ENCODE measurements at regions not wholly inside any gene's neighbourhood (a gene's known extent, or its start where the extent isn't known, plus 50 kb on each side); places are given as distances from the start of the nearest gene placed in this dataset.
"Not testable (repeated sequence)": the region's sequence is repeated elsewhere in the genome, so short reads cannot be mapped to it uniquely, and the experiment has no call there.

DNA sequence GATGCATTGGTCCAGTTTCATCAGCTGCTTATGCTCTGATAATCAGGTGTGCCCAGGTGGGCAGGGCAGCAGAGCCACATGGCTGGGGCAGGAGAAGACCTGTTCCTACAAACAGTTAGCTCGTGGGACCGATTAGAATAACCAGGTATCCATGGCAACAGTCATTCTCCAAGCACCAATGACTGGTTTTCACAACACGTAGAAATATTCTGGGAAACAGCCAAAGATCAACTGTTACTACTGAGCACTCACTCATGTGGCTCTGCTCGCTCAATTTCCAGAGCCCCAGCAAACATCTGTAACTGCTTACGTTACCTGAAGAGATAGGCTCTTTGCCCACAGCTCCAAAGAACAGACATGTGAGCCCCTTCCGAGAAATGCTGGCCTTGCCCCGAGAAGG, 302.0 kb downstream of the AGTPBP1 start:
- no peaks in the 10 kb centered on the region for H3K9me3 Mint-ChIP-seq
- H3K4me1 Mint-ChIP-seq (ENCODE audit: low read depth) = no peaks in the 10 kb centered on the region

DNA sequence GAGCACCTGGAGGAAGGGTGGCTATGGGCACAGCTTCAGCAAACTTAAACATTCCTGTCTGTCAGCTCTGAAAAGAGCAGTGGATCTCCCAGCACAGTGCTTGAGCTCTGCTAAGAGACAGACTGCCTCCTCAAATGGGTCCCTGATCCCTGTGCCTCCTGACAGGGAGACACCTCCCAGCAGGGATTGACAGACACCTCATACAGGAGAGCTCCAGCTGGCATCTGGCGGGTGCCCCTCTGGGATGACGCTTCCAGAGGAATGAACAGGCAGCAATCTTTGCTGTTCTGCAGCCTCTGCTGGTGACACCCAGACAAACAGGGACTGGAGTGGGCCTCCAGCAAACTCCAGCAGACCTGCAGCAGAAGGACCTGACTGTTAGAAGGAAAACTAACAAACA, 307.8 kb downstream of the AGTPBP1 start:
- not testable (repeated sequence) for H3K9me3 Mint-ChIP-seq; H3K36me3 Mint-ChIP-seq (ENCODE audit: low read depth); H3K27ac Mint-ChIP-seq; H3K4me3 Mint-ChIP-seq; H3K4me1 Mint-ChIP-seq (ENCODE audit: low read depth)
- H3K27me3 Mint-ChIP-seq = peaks cover 16% of the 10 kb centered on the region

More for the DNA sequence above, 302.0 kb downstream of the AGTPBP1 start:
- no peak overlapping the region for H3K4me3 Mint-ChIP-seq
- peaks cover 6% of the 10 kb centered on the region for H3K27me3 Mint-ChIP-seq
- H3K27ac Mint-ChIP-seq = no peak overlapping the region
- H3K36me3 Mint-ChIP-seq (ENCODE audit: low read depth) = no peaks in the 10 kb centered on the region

DNA sequence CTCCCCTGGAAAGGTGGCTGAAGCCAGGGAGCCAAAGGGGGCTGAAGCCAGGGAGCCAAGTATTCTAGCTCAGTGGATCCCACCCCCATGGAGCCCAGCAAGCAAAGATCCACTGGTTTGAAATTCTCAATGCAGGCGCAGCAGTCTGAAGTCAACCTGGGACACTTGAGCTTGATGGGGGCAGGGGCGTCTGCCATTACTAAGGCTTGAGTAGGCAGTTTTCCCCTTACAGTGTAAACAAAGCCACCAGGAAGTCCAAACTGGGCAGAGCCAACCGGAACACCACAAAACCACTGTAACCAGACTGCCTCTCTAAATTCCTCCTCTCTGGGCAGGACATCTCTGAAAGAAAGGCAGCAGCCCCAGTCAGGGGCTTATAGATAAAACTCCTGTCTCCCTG, 308.2 kb downstream of the AGTPBP1 start:
- not testable (repeated sequence) for H3K4me1 Mint-ChIP-seq (ENCODE audit: low read depth); H3K27ac Mint-ChIP-seq; H3K36me3 Mint-ChIP-seq (ENCODE audit: low read depth); H3K9me3 Mint-ChIP-seq; H3K4me3 Mint-ChIP-seq
- peaks cover 18% of the 10 kb centered on the region for H3K27me3 Mint-ChIP-seq

DNA sequence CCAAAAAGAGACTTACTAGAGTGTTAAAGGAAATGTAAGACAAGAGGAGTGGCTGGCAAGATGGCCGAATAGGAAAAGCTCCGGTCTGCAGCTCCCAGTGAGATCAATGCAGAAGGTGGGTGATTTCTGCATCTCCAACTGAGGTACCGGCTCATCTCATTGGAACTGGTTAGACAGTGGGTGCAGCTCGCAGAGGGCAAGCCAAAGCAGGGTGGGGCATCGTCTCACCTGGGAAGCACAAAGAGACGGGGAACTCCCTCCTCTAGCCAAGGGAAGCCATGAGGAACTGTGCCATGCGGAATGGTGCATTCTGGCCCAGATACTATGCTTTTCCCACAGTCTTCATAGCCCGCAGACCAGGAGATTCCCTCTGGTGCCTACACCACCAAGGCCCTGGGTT, 308.7 kb downstream of the AGTPBP1 start:
- no peaks in the 10 kb centered on the region for H3K9me3 Mint-ChIP-seq

DNA sequence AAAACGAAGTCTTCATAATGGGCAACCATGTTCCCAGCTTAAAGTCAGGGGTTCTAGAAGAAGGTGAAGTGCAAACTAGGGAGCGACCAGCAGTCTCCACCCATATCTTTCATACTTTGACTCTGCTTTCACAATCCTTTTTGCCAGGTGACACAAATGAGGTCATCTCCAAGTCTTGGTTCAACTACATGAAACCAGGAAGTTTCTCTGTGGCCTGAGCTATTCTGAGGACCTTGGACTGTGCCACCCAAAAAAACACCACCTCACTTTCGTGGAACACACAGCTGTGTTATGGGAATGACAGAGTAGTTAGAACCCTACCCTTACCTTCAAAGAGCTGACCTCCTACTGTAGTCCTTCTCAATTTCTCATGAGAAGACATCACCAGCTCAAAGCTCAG, 309.2 kb downstream of the AGTPBP1 start:
- no peaks in the 10 kb centered on the region for H3K4me1 Mint-ChIP-seq (ENCODE audit: low read depth)
- peaks cover 20% of the 10 kb centered on the region for H3K27me3 Mint-ChIP-seq
- H3K36me3 Mint-ChIP-seq (ENCODE audit: low read depth) = no peaks in the 10 kb centered on the region
- no peaks in the 10 kb centered on the region for H3K9me3 Mint-ChIP-seq
- H3K27ac Mint-ChIP-seq = no peak overlapping the region
- H3K4me3 Mint-ChIP-seq = no peak overlapping the region

More for the DNA sequence above, 308.7 kb downstream of the AGTPBP1 start:
- no peaks in the 10 kb centered on the region for H3K36me3 Mint-ChIP-seq (ENCODE audit: low read depth)
- H3K27me3 Mint-ChIP-seq = peaks cover 20% of the 10 kb centered on the region
- no peak overlapping the region for H3K4me3 Mint-ChIP-seq
- H3K27ac Mint-ChIP-seq = no peak overlapping the region
- no peaks in the 10 kb centered on the region for H3K4me1 Mint-ChIP-seq (ENCODE audit: low read depth)

DNA sequence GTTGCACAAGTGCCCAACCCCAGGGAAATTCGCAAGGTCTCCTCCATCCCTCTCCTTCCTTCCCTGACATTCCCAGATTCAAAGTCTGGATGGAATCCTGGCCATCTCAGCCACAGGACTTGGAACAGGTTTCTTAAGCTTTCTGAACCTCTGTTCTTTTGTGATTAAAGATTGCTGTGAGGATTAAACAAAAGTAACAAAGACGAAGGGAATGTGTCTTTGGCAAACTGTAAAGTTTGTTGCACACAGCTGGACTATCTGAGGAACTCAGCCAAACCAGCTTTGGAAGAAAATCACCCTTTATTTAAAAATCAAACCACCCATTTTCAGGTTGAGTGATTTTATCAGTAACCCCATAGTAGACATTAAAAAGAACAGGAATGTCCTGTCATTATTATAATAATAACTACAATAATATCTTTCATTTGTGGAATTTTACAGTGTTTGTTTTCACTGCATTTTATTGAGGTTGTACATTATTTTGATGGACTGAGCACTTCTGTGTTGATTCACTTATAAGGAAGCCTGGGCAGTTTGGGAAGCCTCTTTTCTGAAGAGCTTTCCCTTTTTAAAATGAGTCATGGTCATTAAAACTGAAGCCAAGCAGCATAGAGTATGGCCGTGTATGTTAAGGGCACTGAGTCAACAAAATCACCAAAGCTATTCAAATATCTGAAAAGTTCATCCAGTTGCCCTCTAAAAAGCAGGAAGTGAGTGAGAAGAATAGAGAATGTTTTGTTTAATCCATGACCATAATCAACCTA, 310.2 kb downstream of the AGTPBP1 start:
- Mint-ChIP-seq H3K4me3 (no peak overlapping the region), H3K27ac (no peak overlapping the region), H3K9me3 (no peaks in the 10 kb centered on the region), H3K27me3 (peaks cover 26% of the 10 kb centered on the region), H3K36me3 (ENCODE audit: low read depth) (no peaks in the 10 kb centered on the region), H3K4me1 (ENCODE audit: low read depth) (no peaks in the 10 kb centered on the region)

DNA sequence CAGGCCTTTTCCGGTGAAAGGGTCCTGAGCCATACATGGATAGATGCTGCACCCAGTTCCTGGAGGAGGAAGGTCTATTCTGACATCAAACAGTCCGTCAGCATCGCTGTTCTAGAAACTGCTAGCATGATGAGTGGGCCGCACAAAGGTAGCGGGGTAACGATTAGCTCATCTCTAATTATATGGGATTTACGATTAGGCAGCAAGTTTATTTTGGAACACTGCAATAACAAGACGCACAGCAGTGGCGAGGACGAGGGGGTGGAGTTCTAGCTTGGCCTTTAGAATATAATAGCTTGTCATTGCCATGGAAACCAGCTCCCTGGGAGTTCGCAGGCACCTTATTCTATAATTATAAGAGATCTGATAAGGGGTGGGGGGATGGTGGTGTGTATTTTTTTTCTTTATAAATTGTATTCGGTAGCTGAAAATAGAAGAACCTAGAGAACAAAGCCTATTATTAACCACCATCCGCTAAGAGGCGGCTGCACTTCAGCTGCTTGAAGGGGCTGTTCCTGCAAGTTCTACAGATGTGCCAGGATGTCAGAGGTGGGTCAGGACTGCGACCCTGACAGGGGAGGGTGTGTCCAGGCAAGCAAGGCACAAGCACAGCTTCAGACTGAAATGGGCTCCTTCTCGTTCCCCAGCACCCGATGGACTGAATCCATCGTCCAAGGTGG, 311.0 kb downstream of the AGTPBP1 start:
- Mint-ChIP-seq H3K9me3 (no peaks in the 10 kb centered on the region), H3K27me3 (peaks cover 30% of the 10 kb centered on the region), H3K4me3 (no peak overlapping the region), H3K27ac (no peak overlapping the region), H3K4me1 (ENCODE audit: low read depth) (no peaks in the 10 kb centered on the region), H3K36me3 (ENCODE audit: low read depth) (no peaks in the 10 kb centered on the region)

DNA sequence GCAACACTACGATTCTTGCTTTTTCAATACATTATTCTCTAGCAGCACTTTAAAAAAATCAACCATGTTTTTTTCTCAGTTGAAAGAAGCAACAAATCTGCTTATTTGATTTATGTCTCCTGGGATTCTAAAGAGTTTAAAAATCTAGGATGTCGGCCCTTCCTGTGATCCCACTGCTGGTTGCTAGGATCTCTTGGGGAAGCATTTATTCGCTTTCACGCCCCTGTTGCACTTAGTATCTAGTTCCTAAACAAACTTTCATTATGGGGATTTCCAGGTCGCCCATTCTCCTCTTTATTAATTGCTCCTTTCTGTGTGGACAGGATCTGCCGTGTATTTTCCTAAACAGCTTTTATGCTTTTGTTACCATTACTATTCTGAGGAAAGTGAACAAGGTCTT, 313.5 kb downstream of the AGTPBP1 start:
- Mint-ChIP-seq H3K9me3 (no peaks in the 10 kb centered on the region), H3K4me1 (ENCODE audit: low read depth) (no peaks in the 10 kb centered on the region), H3K27me3 (peaks cover 27% of the 10 kb centered on the region), H3K36me3 (ENCODE audit: low read depth) (no peaks in the 10 kb centered on the region), H3K4me3 (no peak overlapping the region), H3K27ac (no peak overlapping the region)

DNA sequence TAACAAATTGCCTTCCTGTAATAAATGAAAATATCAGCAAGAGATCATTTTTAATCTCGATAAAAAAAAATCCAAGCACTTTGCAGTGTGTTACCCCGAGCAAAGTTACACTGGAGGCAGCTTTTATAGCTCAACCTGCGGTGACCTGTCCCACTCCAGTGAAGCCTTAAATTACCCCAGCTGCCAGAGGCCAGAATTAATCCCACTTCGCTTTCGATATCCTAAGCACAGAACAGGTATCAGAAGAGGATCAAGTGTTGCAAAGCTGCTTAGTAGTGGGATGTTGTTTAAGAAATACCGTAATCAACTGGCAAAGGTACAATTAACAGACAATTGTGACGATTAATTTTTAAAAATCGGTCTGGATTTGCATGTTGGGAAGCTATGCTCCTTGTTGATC, 314.0 kb downstream of the AGTPBP1 start:
- Mint-ChIP-seq H3K27me3 (peaks cover 27% of the 10 kb centered on the region), H3K27ac (no peak overlapping the region), H3K36me3 (ENCODE audit: low read depth) (no peaks in the 10 kb centered on the region), H3K4me3 (no peak overlapping the region), H3K4me1 (ENCODE audit: low read depth) (no peaks in the 10 kb centered on the region), H3K9me3 (no peaks in the 10 kb centered on the region)

DNA sequence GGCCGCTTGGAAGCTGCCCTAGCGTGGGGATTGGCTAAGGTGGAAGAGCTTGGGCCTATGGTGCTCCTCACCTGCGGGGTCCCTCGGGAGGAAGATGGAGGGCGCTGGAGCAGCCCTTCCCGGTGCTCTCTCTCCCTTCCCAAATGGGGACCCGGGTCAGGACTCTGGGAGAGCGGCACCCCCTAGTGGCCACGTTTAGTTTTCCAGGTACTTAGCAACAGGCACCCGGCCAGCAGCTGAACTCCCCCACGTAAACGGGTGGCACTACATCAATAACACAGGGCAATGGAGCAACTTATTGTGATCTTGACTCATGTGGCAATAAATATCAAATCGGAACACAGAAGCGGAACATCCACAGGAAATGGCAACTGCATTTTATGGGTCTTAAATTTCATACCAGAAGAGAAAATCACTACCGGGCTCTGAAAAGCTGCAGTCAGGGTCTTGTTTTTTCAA, 316.6 kb downstream of the AGTPBP1 start:
- no peak overlapping the region for H3K27ac Mint-ChIP-seq
- H3K9me3 Mint-ChIP-seq = no peaks in the 10 kb centered on the region
- no peak overlapping the region for H3K4me3 Mint-ChIP-seq
- no peaks in the 10 kb centered on the region for H3K4me1 Mint-ChIP-seq (ENCODE audit: low read depth)
- H3K36me3 Mint-ChIP-seq (ENCODE audit: low read depth) = no peaks in the 10 kb centered on the region
- H3K27me3 Mint-ChIP-seq = peaks cover 27% of the 10 kb centered on the region

DNA sequence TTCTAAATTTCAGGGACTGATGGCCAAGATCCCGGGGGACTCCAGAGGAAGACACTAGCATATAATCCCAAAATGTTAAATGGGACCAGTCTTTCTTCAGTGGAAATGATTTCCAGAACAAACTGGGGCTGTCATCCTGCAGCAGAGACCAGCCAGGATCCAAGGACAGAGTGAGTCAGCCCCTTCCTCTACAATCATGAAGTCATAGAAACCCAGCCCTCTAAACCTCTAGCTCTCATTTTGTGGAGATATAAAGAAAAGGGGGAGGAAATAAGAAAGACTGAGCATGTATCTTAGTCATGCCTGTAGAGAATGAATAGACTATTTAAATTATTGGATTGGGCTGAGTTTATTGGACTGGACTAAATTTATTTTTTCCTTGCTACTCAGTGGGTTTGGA, 318.3 kb downstream of the AGTPBP1 start:
- Mint-ChIP-seq H3K27ac (no peak overlapping the region), H3K4me3 (no peak overlapping the region), H3K4me1 (ENCODE audit: low read depth) (no peaks in the 10 kb centered on the region), H3K9me3 (no peaks in the 10 kb centered on the region), H3K36me3 (ENCODE audit: low read depth) (no peaks in the 10 kb centered on the region), H3K27me3 (peaks cover 20% of the 10 kb centered on the region)

DNA sequence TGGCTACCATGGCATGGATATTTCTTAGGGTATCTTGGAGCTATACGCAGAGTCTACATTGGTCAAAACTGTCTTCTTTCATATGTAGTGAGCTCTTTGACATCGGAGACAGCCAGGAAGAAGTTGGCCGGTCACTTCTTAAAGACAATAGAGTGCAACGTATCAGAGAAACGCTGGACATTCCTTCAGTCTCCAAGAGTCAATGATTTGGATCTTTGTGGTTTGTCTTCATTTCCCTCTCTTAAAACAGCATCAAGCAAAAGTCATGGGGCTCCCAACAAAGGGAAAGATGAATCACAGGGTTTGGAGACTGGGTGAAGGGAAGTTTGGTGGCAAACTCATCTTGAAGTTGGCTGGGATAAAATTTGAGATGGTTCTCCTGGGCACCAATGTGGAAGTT, 320.1 kb downstream of the AGTPBP1 start:
- Mint-ChIP-seq H3K27me3 (peaks cover 10% of the 10 kb centered on the region), H3K4me3 (no peak overlapping the region), H3K27ac (no peak overlapping the region), H3K36me3 (ENCODE audit: low read depth) (no peaks in the 10 kb centered on the region), H3K4me1 (ENCODE audit: low read depth) (no peaks in the 10 kb centered on the region), H3K9me3 (no peaks in the 10 kb centered on the region)

DNA sequence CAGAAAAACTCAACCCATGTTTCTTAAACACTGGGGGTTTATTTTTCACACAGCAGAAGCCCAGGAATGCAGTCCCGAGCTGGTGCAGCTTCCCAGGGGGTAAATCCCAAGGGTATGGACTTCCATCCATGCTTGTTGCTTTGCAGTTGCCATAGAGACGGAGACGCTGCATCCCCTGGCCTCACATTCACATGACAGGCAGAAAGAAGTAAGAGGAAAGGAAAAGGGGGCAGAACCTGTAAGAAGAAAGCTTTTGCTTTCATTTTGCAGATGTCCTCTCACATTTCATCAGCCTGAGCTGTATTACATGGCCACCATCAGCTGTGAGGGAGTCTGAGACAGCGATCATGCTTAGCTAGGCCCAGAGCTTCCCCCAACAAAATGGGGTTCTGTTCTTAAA, 321.0 kb downstream of the AGTPBP1 start:
- Mint-ChIP-seq H3K27ac (no peak overlapping the region), H3K4me1 (ENCODE audit: low read depth) (no peaks in the 10 kb centered on the region), H3K9me3 (no peaks in the 10 kb centered on the region), H3K4me3 (no peak overlapping the region), H3K27me3 (peaks cover 5% of the 10 kb centered on the region), H3K36me3 (ENCODE audit: low read depth) (no peaks in the 10 kb centered on the region)

DNA sequence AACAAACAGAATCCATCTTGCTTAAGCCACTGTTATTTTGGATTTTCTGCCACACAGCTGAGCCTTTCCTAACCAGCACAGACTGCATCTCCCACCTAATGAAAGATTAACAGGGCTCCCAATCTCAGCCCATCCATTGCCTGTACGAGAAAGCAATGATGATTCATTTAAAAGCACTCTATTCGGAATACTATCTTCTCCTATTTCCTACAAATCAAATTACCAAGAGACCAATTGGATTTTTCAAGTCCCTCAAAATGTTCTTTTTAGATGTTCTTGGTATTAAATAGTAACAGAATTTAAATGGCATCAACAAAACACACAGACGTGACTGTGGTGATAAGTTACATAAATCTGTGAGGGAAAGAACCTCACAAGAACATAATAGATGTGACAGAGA, 324.1 kb downstream of the AGTPBP1 start:
- H3K4me3 Mint-ChIP-seq = no peak overlapping the region
- H3K36me3 Mint-ChIP-seq (ENCODE audit: low read depth) = no peaks in the 10 kb centered on the region
- H3K27me3 Mint-ChIP-seq = no peaks in the 10 kb centered on the region
- no peaks in the 10 kb centered on the region for H3K4me1 Mint-ChIP-seq (ENCODE audit: low read depth)
- H3K27ac Mint-ChIP-seq = no peak overlapping the region
- H3K9me3 Mint-ChIP-seq = no peaks in the 10 kb centered on the region

DNA sequence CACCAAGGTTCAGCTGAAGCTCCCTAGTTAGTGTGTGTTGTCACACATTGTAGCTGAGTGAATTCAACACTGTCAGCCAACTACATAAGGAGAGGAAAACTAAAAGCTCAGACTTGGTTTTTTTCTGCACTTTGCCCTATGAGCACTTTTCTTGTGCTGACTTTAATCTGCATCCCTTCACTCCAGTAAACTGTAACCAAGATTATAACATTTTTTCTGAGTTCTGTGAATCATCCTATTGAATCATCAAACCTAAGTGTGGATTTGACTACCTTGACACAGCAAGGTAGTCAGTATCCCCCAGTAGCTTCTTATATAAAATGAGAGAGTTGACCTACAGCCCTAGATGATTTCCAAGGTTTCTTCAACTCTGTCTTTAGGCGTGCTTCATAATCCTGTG, 325.0 kb downstream of the AGTPBP1 start:
- H3K9me3 Mint-ChIP-seq = no peaks in the 10 kb centered on the region
- H3K4me1 Mint-ChIP-seq (ENCODE audit: low read depth) = no peaks in the 10 kb centered on the region
- no peak overlapping the region for H3K4me3 Mint-ChIP-seq
- no peak overlapping the region for H3K27ac Mint-ChIP-seq
- H3K27me3 Mint-ChIP-seq = no peaks in the 10 kb centered on the region
- no peaks in the 10 kb centered on the region for H3K36me3 Mint-ChIP-seq (ENCODE audit: low read depth)

DNA sequence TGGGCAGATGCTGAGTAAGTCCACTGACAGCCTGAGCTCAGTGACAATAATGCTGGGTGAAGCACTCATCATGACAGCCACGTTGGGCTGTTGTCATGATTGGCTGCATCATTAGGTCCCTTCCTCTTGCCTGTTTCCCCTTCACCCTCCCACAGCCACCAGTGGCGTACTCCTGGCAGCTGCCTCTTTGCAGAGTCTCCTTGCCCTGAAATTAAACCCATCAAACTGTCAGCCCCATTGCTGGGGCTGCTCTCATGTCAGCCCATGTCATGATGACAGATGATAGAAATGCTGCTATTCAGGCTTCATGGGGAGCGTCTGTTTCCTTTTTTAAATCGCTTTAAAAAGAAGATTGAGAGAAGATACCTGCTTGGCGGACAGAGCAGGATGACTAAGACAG, 327.4 kb downstream of the AGTPBP1 start:
- H3K27ac Mint-ChIP-seq = no peak overlapping the region
- no peaks in the 10 kb centered on the region for H3K27me3 Mint-ChIP-seq
- no peaks in the 10 kb centered on the region for H3K36me3 Mint-ChIP-seq (ENCODE audit: low read depth)
- no peaks in the 10 kb centered on the region for H3K4me1 Mint-ChIP-seq (ENCODE audit: low read depth)
- H3K4me3 Mint-ChIP-seq = no peak overlapping the region
- H3K9me3 Mint-ChIP-seq = no peaks in the 10 kb centered on the region
